SK-N-SH treated with all-trans-retinoic acid at 6 μM for 48 hours (cell line): ENCODE measurements at regions not wholly inside any gene's neighbourhood (a gene's known extent, or its start where the extent isn't known, plus 50 kb on each side); places are given as distances from the start of the nearest gene placed in this dataset.
"Not testable (repeated sequence)": the region's sequence is repeated elsewhere in the genome, so short reads cannot be mapped to it uniquely, and the experiment has no call there.

ENCODE experiments used
- ATAC-seq: fragments of 200-7000 bp; cut with Tn5 transposase; 3 replicates; pipeline ENCODE4 v1.9.1; 2020; ENCODE audit warnings: mild to moderate bottlenecking, moderate library complexity
- ARNTL ChIP-seq: fragments of 450-650 bp; formaldehyde crosslinking; IDR thresholded peaks from 2 replicates; pipeline ENCODE4 v1.5.0; 2020; ENCODE audit warnings: low read depth, mild to moderate bottlenecking, moderate library complexity, borderline replicate concordance
- BACH2 ChIP-seq: fragments of 250-450 bp; sonication (Bioruptor Pico); IDR thresholded peaks from 2 replicates; pipeline ENCODE4 v1.9.0; 2021; ENCODE audit warnings: mild to moderate bottlenecking, borderline replicate concordance
- CSDC2 ChIP-seq: fragments of 250-450 bp; sonication (Bioruptor Pico); IDR thresholded peaks from 2 replicates; pipeline ENCODE4 v1.5.0; 2020; ENCODE audit warnings: mild to moderate bottlenecking, moderate library complexity
- ESRRG ChIP-seq: fragments of 250-450 bp; sonication (Bioruptor Pico); IDR thresholded peaks from 2 replicates; pipeline ENCODE4 v1.6.1; 2021; ENCODE audit warnings: mild to moderate bottlenecking
- GLIS3 ChIP-seq: fragments of 250-450 bp; sonication (Bioruptor Pico); IDR thresholded peaks from 2 replicates; pipeline ENCODE4 v1.5.0; 2020; ENCODE audit warnings: mild to moderate bottlenecking, moderate library complexity
- ISL1 ChIP-seq: fragments of 250-450 bp; sonication (Bioruptor Pico); IDR thresholded peaks from 2 replicates; pipeline ENCODE4 v2.1.2; 2022; ENCODE audit warnings: mild to moderate bottlenecking, moderate library complexity
- OSR1 ChIP-seq: fragments of 250-450 bp; sonication (Bioruptor Pico); IDR thresholded peaks from 2 replicates; pipeline ENCODE4 v1.8.0; 2022; ENCODE audit warnings: moderate library complexity, mild to moderate bottlenecking, inconsistent platforms
- PPARA ChIP-seq: fragments of 250-450 bp; sonication (Bioruptor Pico); IDR thresholded peaks from 2 replicates; pipeline ENCODE4 v1.5.0; 2020; ENCODE audit warnings: mild to moderate bottlenecking, borderline replicate concordance
- RARB ChIP-seq: fragments of 250-450 bp; sonication (Bioruptor Pico); IDR thresholded peaks from 2 replicates; pipeline ENCODE4 v1.8.0; 2021; ENCODE audit warnings: mild to moderate bottlenecking, moderate library complexity
- SNAI2 ChIP-seq: fragments of 250-450 bp; sonication (Bioruptor Pico); IDR thresholded peaks from 2 replicates; pipeline ENCODE4 v1.5.0; 2020; ENCODE audit warnings: mild to moderate bottlenecking, moderate library complexity
- TOX ChIP-seq: fragments of 250-450 bp; sonication (Bioruptor Pico); IDR thresholded peaks from 2 replicates; pipeline ENCODE4 v1.8.0; 2021; ENCODE audit warnings: mild to moderate bottlenecking, moderate library complexity, borderline replicate concordance
- ZC3H10 ChIP-seq: fragments of 250-450 bp; sonication (Bioruptor Pico); IDR thresholded peaks from 2 replicates; pipeline ENCODE4 v1.5.1; 2021; ENCODE audit warnings: mild to moderate bottlenecking, moderate library complexity
- ZFP3 ChIP-seq: fragments of 250-450 bp; sonication (Bioruptor Pico); IDR thresholded peaks from 2 replicates; pipeline ENCODE4 v1.5.0; 2020; ENCODE audit warnings: mild to moderate bottlenecking, moderate library complexity
- ZFP30 ChIP-seq: fragments of 450-650 bp; formaldehyde crosslinking; IDR thresholded peaks from 2 replicates; pipeline ENCODE4 v1.5.0; 2022; ENCODE audit warnings: mild to moderate bottlenecking, moderate library complexity
- ZNF565 ChIP-seq: fragments of 450-650 bp; formaldehyde crosslinking; conservative IDR thresholded peaks from 2 replicates; pipeline ENCODE4 v1.5.0; 2020; ENCODE audit warnings: low read depth, mild to moderate bottlenecking, moderate library complexity
- ZNF70 ChIP-seq: fragments of 450-650 bp; formaldehyde crosslinking; IDR thresholded peaks from 2 replicates; pipeline ENCODE4 v1.5.0; 2020; ENCODE audit warnings: mild to moderate bottlenecking, moderate library complexity
- ZNF8 ChIP-seq: fragments of 450-650 bp; formaldehyde crosslinking; IDR thresholded peaks from 2 replicates; pipeline ENCODE4 v1.5.0; 2020; ENCODE audit warnings: mild to moderate bottlenecking, moderate library complexity
- TF ChIP-seq, protein P1 (sequence below): fragments of 250-450 bp; sonication (Bioruptor Pico); IDR thresholded peaks from 2 replicates; pipeline ENCODE4 v1.5.0; 2020; ENCODE audit warnings: mild to moderate bottlenecking, moderate library complexity
- TF ChIP-seq, protein P2 (sequence below): fragments of 250-450 bp; sonication (Bioruptor Pico); IDR thresholded peaks from 2 replicates; pipeline ENCODE4 v1.8.0; 2021; ENCODE audit warnings: low read depth, mild to moderate bottlenecking, moderate library complexity, borderline replicate concordance
- TF ChIP-seq, protein P3 (sequence below): fragments of 250-450 bp; sonication (Bioruptor Pico); IDR thresholded peaks from 2 replicates; pipeline ENCODE4 v1.8.0; 2020; ENCODE audit warnings: mild to moderate bottlenecking, moderate library complexity, borderline replicate concordance
- TF ChIP-seq, protein P4 (sequence below): fragments of 250-450 bp; sonication (Bioruptor Pico); IDR thresholded peaks from 2 replicates; pipeline ENCODE4 v1.5.1; 2021; ENCODE audit warnings: mild to moderate bottlenecking, moderate library complexity

DNA sequence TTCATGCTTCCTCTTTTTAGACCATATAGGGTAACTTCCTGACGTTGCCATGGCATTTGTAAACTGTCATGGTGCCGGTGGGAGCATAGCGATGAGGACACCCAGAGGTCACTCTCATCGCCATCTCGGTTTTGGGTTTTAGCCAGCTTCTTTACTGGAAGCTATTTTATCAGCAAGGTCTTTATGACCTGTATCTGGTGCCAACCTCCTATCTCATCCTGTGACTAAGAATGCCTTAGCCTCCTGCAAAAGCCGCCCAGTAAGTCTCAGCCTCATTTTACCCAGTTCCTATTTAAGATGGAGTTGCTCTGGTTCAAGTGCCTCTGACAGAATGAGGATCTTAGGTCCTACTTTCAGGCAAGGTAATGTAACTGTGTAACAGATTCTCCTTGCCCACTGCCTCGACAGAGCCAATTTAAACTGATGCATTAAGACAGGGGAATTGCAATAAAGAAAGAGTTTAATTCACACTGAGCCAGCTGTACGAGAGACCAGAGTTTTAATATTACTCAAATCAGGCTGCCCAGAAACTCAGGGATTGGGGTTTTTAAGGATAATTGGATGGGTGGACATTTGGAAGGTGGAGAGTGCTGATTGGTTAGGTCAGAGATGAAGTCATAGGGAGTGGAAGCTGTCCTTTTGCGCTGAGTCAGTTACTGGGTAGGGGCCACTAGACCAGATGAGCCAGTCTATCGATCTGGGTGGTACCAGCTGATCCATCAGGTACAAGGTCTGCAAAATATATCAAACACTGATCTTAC, 59.9 kb upstream of the ATF7IP2 start (continued):
- TF ChIP-seq, protein P1, sequence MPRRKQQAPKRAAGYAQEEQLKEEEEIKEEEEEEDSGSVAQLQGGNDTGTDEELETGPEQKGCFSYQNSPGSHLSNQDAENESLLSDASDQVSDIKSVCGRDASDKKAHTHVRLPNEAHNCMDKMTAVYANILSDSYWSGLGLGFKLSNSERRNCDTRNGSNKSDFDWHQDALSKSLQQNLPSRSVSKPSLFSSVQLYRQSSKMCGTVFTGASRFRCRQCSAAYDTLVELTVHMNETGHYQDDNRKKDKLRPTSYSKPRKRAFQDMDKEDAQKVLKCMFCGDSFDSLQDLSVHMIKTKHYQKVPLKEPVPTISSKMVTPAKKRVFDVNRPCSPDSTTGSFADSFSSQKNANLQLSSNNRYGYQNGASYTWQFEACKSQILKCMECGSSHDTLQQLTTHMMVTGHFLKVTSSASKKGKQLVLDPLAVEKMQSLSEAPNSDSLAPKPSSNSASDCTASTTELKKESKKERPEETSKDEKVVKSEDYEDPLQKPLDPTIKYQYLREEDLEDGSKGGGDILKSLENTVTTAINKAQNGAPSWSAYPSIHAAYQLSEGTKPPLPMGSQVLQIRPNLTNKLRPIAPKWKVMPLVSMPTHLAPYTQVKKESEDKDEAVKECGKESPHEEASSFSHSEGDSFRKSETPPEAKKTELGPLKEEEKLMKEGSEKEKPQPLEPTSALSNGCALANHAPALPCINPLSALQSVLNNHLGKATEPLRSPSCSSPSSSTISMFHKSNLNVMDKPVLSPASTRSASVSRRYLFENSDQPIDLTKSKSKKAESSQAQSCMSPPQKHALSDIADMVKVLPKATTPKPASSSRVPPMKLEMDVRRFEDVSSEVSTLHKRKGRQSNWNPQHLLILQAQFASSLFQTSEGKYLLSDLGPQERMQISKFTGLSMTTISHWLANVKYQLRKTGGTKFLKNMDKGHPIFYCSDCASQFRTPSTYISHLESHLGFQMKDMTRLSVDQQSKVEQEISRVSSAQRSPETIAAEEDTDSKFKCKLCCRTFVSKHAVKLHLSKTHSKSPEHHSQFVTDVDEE (CRISPR knock-in tag), result 0 out of 2 replicates have a peak, but pooled peaks have one; percentile 66
- TF ChIP-seq ZFP30 (CRISPR knock-in tag), result no peak
- peak; percentile 32; the same call in 1 of the 2 replicates for TF ChIP-seq ZNF8 (CRISPR knock-in tag)
- TF ChIP-seq, protein P2, sequence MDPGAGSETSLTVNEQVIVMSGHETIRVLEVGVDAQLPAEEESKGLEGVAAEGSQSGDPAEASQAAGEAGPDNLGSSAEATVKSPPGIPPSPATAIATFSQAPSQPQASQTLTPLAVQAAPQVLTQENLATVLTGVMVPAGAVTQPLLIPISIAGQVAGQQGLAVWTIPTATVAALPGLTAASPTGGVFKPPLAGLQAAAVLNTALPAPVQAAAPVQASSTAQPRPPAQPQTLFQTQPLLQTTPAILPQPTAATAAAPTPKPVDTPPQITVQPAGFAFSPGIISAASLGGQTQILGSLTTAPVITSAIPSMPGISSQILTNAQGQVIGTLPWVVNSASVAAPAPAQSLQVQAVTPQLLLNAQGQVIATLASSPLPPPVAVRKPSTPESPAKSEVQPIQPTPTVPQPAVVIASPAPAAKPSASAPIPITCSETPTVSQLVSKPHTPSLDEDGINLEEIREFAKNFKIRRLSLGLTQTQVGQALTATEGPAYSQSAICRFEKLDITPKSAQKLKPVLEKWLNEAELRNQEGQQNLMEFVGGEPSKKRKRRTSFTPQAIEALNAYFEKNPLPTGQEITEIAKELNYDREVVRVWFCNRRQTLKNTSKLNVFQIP (CRISPR knock-in tag), result no peak; the same call in 1 of the 2 replicates
- TF ChIP-seq, protein P3, sequence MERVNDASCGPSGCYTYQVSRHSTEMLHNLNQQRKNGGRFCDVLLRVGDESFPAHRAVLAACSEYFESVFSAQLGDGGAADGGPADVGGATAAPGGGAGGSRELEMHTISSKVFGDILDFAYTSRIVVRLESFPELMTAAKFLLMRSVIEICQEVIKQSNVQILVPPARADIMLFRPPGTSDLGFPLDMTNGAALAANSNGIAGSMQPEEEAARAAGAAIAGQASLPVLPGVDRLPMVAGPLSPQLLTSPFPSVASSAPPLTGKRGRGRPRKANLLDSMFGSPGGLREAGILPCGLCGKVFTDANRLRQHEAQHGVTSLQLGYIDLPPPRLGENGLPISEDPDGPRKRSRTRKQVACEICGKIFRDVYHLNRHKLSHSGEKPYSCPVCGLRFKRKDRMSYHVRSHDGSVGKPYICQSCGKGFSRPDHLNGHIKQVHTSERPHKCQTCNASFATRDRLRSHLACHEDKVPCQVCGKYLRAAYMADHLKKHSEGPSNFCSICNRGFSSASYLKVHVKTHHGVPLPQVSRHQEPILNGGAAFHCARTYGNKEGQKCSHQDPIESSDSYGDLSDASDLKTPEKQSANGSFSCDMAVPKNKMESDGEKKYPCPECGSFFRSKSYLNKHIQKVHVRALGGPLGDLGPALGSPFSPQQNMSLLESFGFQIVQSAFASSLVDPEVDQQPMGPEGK (CRISPR knock-in tag), result 0 out of 2 replicates have a peak, but pooled peaks have one; percentile 30
- TF ChIP-seq OSR1, result no peak
- TF ChIP-seq ZFP3 (CRISPR knock-in tag), result peak; percentile 95

DNA sequence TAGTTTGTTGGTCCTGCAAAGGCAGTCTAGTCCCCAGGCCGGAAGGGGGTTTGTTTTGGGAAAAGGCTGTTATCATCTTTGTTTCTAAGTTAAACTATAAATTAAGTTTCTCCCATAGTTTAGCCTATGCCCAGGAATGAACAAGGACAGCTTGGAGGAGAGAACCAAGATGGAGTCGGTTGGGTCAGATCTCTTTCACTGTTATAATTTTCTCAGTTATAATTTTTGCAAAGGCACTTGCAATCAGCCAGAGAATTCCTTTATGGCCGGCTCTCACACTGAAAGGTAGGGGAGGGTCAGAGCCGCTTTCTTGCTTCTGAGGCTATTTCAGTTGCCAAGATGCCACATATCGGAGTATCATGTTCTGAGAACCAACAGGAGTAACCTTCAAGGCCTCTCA, 59.2 kb upstream of the ATF7IP2 start:
- TF ChIP-seq TOX (no peak), ZC3H10 (CRISPR knock-in tag) (no peak), OSR1 (no peak), ZNF70 (CRISPR knock-in tag) (no peak)
- TF ChIP-seq, all 23 proteins: peak for 0
- ATAC-seq, result no peak

DNA sequence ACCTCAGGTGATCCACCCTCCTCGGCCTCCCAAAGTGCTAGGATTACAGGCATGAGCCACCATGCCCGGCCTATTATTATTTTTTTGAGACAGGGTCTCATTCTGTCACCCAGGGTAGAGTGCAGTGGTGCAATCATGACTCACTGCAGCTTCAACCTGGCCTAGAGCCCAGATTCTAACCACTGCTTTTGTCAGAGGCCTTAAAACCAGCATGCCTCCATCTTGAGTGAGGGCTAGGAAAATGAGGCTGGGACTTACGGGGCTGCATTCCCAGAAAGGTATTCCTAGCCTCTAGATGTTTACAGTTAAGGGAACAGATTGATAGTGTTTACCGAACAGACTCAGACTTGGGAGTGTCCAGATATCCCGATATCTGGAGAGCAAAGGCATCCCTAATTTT, 57.6 kb upstream of the ATF7IP2 start:
- ATAC-seq, result not testable (repeated sequence)
- TF ChIP-seq ISL1 (CRISPR knock-in tag), result peak; percentile 54; the same call in 1 of the 2 replicates
- TF ChIP-seq ZFP3 (CRISPR knock-in tag), result 0 out of 2 replicates have a peak, but pooled peaks have one; percentile 73

DNA sequence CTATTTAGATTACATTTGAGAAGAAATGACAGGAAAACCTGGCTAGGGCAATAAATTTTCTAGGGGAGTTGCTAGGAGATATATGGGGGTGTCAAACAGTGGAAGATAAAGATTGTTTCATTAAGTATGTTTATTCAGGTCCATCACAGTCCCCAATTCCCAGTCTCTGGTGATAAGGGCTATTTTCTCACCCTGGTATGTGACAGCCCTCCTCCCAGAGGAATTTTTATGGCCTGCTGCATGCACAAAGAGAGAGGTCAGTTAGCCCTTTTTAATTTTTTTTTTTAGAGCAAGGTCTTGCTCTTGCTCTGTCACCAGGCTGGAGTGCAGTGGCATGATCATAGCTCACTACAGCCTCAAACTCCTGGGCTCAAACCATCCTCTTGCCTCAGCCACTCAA, 53.6 kb upstream of the ATF7IP2 start:
- ATAC-seq, result no peak
- no peak for TF ChIP-seq BACH2 (CRISPR knock-in tag)
- peak; percentile 18; the same call in 1 of the 2 replicates for TF ChIP-seq ISL1 (CRISPR knock-in tag)

DNA sequence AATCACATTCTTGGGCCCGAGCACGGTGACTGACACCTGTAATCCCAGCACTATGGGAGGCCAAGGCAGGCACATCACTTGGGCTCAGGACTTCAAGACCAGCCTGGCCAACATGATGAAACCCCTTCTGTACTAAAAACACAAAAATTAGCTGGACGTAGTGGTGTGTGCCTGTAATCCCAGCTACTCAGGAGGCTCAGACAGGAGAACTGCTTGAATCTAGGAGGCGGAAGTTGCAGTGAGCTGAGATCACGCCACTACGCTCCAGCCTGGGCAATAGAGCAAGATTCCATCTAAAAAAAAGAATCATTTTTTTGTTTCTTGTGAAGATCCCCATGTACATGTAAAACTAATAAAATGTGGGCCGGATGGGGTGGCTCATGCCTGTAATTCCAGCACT, 53.1 kb upstream of the ATF7IP2 start:
- TF ChIP-seq ARNTL (CRISPR knock-in tag) (no peak), CSDC2 (CRISPR knock-in tag) (no peak), ZFP30 (CRISPR knock-in tag) (no peak), ZC3H10 (CRISPR knock-in tag) (no peak), ZNF565 (CRISPR knock-in tag) (no peak), ZNF70 (CRISPR knock-in tag) (no peak), GLIS3 (CRISPR knock-in tag) (no peak), RARB (CRISPR knock-in tag) (no peak), ISL1 (CRISPR knock-in tag) (no peak), SNAI2 (CRISPR knock-in tag) (no peak), ESRRG (CRISPR knock-in tag) (no peak), PPARA (no peak), TOX (no peak), OSR1 (no peak)
- TF ChIP-seq, protein P1 (CRISPR knock-in tag), result no peak
- TF ChIP-seq, protein P4, sequence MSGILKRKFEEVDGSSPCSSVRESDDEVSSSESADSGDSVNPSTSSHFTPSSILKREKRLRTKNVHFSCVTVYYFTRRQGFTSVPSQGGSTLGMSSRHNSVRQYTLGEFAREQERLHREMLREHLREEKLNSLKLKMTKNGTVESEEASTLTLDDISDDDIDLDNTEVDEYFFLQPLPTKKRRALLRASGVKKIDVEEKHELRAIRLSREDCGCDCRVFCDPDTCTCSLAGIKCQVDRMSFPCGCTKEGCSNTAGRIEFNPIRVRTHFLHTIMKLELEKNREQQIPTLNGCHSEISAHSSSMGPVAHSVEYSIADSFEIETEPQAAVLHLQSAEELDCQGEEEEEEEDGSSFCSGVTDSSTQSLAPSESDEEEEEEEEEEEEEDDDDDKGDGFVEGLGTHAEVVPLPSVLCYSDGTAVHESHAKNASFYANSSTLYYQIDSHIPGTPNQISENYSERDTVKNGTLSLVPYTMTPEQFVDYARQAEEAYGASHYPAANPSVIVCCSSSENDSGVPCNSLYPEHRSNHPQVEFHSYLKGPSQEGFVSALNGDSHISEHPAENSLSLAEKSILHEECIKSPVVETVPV (CRISPR knock-in tag), result no peak
- ATAC-seq, result no peak
